ENCODE measurements at regions not wholly inside any gene's neighbourhood (a gene's known extent, or its start where the extent isn't known, plus 50 kb on each side); places are given as distances from the start of the nearest gene placed in this dataset.
"Not testable (repeated sequence)": the region's sequence is repeated elsewhere in the genome, so short reads cannot be mapped to it uniquely, and the experiment has no call there.

GRCh38 chr5:82720213-82721086, 356.7 kb downstream of the TMEM167A start:
- TF ChIP-seq, protein P1, sequence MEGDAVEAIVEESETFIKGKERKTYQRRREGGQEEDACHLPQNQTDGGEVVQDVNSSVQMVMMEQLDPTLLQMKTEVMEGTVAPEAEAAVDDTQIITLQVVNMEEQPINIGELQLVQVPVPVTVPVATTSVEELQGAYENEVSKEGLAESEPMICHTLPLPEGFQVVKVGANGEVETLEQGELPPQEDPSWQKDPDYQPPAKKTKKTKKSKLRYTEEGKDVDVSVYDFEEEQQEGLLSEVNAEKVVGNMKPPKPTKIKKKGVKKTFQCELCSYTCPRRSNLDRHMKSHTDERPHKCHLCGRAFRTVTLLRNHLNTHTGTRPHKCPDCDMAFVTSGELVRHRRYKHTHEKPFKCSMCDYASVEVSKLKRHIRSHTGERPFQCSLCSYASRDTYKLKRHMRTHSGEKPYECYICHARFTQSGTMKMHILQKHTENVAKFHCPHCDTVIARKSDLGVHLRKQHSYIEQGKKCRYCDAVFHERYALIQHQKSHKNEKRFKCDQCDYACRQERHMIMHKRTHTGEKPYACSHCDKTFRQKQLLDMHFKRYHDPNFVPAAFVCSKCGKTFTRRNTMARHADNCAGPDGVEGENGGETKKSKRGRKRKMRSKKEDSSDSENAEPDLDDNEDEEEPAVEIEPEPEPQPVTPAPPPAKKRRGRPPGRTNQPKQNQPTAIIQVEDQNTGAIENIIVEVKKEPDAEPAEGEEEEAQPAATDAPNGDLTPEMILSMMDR (IDR thresholded peaks at IDR 0.05; ENCODE audit: low read depth, low read length, missing control alignments), result no peak
- DNase-seq (ENCODE audit: extremely low read depth, low read depth), result no peak

DNA sequence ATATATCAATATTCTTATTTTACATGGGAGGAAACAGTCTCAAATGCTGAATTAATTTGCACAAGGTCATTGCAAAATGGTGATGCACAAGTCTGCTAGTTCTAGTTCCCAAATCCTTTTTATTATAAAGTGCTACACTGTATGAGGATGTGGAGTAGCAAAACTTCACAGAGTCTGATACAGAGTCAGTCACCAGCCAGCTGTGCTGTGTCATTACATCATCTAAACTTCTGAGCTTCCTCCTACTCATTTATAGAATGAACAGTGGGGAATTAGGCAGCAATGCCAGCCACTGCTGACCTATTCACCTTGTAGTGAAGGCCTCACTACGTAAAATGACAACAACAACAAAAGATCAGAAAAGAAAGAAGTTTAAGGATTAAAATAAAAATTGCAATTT, 357.8 kb downstream of the TMEM167A start:
- no peak for DNase-seq (ENCODE audit: extremely low read depth, low read depth)
- no peak overlapping the region for H3K4me3 ChIP-seq (replicated peaks; ENCODE audit: low read depth, low read length)
- TF ChIP-seq, protein P1 (IDR thresholded peaks at IDR 0.05; ENCODE audit: low read depth, low read length, missing control alignments), result no peak

More at GRCh38 chr5:82720213-82721086, 356.7 kb downstream of the TMEM167A start:
- no peak overlapping the region for H3K4me3 ChIP-seq (replicated peaks; ENCODE audit: low read depth, low read length)

DNA sequence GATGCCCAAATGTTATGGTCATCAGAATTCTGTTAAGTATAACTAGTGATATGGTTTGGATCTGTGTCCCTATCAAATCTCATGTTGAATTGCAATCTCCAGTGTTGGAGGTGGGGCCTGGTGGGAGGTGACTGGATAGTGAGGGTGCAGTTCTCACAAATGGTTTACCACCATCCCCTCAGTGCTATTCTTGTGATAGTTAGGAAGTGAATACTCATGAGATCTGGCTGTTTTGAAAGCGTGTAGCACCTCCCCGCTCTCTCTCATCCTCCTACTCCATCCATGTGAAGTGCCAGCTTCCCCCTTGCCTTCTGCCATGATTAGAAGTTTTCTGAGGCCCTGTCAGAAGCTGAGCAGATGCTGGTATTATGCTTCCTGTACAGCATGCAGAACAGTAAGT, 359.5 kb downstream of the TMEM167A start:
- DNase-seq (ENCODE audit: extremely low read depth, low read depth), result no peak
- no peak overlapping the region for H3K4me3 ChIP-seq (replicated peaks; ENCODE audit: low read depth, low read length)
- TF ChIP-seq, protein P1 (IDR thresholded peaks at IDR 0.05; ENCODE audit: low read depth, low read length, missing control alignments), result no peak

DNA sequence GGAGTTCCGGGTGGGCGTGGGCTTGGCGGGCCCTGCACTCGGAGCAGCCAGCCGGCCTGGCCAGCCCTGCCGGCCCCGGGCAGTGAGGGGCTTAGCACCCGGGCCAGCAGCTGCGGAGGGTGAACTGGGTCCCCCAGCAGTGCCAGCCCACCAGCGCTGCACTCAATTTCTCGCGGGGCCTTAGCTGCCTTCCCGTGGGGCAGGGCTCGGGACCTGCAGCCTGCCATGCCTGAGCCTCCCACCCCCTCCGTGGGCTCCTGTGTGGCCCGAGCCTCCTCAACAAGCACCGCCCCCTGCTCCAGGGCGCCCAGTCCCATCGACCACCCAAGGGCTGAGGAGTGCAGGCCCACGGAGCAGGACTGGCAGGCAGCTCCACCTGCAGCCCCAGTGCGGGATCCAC, 362.5 kb downstream of the TMEM167A start:
- H3K4me3 ChIP-seq (replicated peaks; ENCODE audit: low read depth, low read length); DNase-seq (ENCODE audit: extremely low read depth, low read depth): not testable (repeated sequence)

GRCh38 chr5:82713811-82714210, 363.4 kb downstream of the TMEM167A start:
- DNase-seq (ENCODE audit: extremely low read depth, low read depth), result no peak
- TF ChIP-seq, protein P1 (IDR thresholded peaks at IDR 0.05; ENCODE audit: low read depth, low read length, missing control alignments), result no peak
- H3K4me3 ChIP-seq (replicated peaks; ENCODE audit: low read depth, low read length), result no peak overlapping the region

- no peak for DNase-seq (ENCODE audit: extremely low read depth, low read depth)
These were observed 369.5 kb downstream of the TMEM167A start for GRCh38 chr5:82707741-82708140.

GRCh38 chr5:82704381-82704780, 372.8 kb downstream of the TMEM167A start:
- no peak for DNase-seq (ENCODE audit: extremely low read depth, low read depth)
- TF ChIP-seq, protein P1 (IDR thresholded peaks at IDR 0.05; ENCODE audit: low read depth, low read length, missing control alignments), result no peak
- H3K4me3 ChIP-seq (replicated peaks; ENCODE audit: low read depth, low read length), result no peak overlapping the region

More at GRCh38 chr5:82707741-82708140, 369.5 kb downstream of the TMEM167A start:
- no peak overlapping the region for H3K4me3 ChIP-seq (replicated peaks; ENCODE audit: low read depth, low read length)
- TF ChIP-seq, protein P1 (IDR thresholded peaks at IDR 0.05; ENCODE audit: low read depth, low read length, missing control alignments), result no peak
